Activated naive CD8-positive, alpha-beta T cell treated with anti-CD3 and anti-CD28 coated beads, Interleukin-2, amount 50 U/mL, for 16 hours (primary cell): ENCODE measurements at regions not wholly inside any gene's neighbourhood (a gene's known extent, or its start where the extent isn't known, plus 50 kb on each side); places are given as distances from the start of the nearest gene placed in this dataset.
A peak's percentile ranks its signal among the peaks of the same experiment; 100 is the strongest.
"Not testable (repeated sequence)": the region's sequence is repeated elsewhere in the genome, so short reads cannot be mapped to it uniquely, and the experiment has no call there.

Source experiments
- DNase-seq: peaks from one replicate; pipeline ENCODE4 v3.0.0-alpha.2; 2020; ENCODE audit warnings: low read depth, low spot score

GRCh38 chr2:195572895-195573683 lies 83.9 kb upstream of the SLC39A10 start:
- DNase-seq = no peak

GRCh38 chr2:195570329-195570728 lies 86.7 kb upstream of the SLC39A10 start:
- DNase-seq = no peak

GRCh38 chr2:195569255-195569654 lies 87.8 kb upstream of the SLC39A10 start:
- DNase-seq = no peak

GRCh38 chr2:195564625-195565135 lies 92.3 kb upstream of the SLC39A10 start:
- DNase-seq = not testable (repeated sequence)

GRCh38 chr2:195563857-195564512 lies 93.0 kb upstream of the SLC39A10 start:
- no peak for DNase-seq

- no peak for DNase-seq
These were observed 94.2 kb upstream of the SLC39A10 start for GRCh38 chr2:195562570-195563566.

GRCh38 chr2:195561116-195561921 lies 95.7 kb upstream of the SLC39A10 start:
- DNase-seq = no peak

GRCh38 chr2:195560209-195560895 lies 96.7 kb upstream of the SLC39A10 start:
- DNase-seq = no peak

GRCh38 chr2:195559431-195559914 lies 97.6 kb upstream of the SLC39A10 start:
- DNase-seq = peak; percentile 18

- DNase-seq = no peak
These were observed 101.1 kb upstream of the SLC39A10 start for GRCh38 chr2:195555971-195556370.

- no peak for DNase-seq
These were observed 104.4 kb upstream of the SLC39A10 start for GRCh38 chr2:195552581-195552980.

- no peak for DNase-seq
These were observed 108.7 kb upstream of the SLC39A10 start for GRCh38 chr2:195548198-195548940.

GRCh38 chr2:195547268-195547840 lies 109.7 kb upstream of the SLC39A10 start:
- DNase-seq = not testable (repeated sequence)

- DNase-seq = no peak
These were observed 111.2 kb upstream of the SLC39A10 start for GRCh38 chr2:195545811-195546210.

- no peak for DNase-seq
These were observed 112.8 kb upstream of the SLC39A10 start for GRCh38 chr2:195543902-195544894.

GRCh38 chr2:195543063-195543462 lies 114.0 kb upstream of the SLC39A10 start:
- no peak for DNase-seq

GRCh38 chr2:195542067-195542466 lies 115.0 kb upstream of the SLC39A10 start:
- no peak for DNase-seq

GRCh38 chr2:195538937-195539336 lies 118.1 kb upstream of the SLC39A10 start:
- no peak for DNase-seq
